Naive thymus-derived CD4-positive, alpha-beta T cell (primary cell): ENCODE measurements at regions not wholly inside any gene's neighbourhood (a gene's known extent, or its start where the extent isn't known, plus 50 kb on each side); places are given as distances from the start of the nearest gene placed in this dataset.
A peak's percentile ranks its signal among the peaks of the same experiment; 100 is the strongest.

Source experiments
- ATAC-seq: fragments of 150-1000 bp; cut with Tn5 transposase; 2 replicates; pipeline ENCODE4 v1.10.0; 2021; ENCODE audit warnings: mild to moderate bottlenecking, moderate library complexity
- CTCF ChIA-PET: fragments of 350-600 bp; sonication (Branson Sonifier 250); formaldehyde crosslinking; loops from one replicate; lab custom pipeline; 2021; ENCODE audit warnings: antibody characterized with exemption; lab: Charles Lee
- POLR2A ChIA-PET: fragments of 350-600 bp; sonication (Branson Sonifier 250); formaldehyde crosslinking; loops from one replicate; lab custom pipeline; 2021; ENCODE audit warnings: antibody characterized with exemption, inconsistent platforms; lab: Charles Lee
- DNase-seq, 9 donors: peaks; one replicate each; pipeline versions ENCODE4 v3.0.0 to v3.0.0-alpha.2; 2020 to 2022; ENCODE audit warnings: mixed read lengths in 1 of 9
- H3K27ac ChIP-seq: one replicate; pipeline ENCODE4 v1.7.0; 2013; ENCODE audit warnings: mild to moderate bottlenecking, low read depth, low read length, moderate library complexity
- H3K27me3 ChIP-seq, 2 donors: one replicate each; pipeline ENCODE4 v1.7.0; 2013; ENCODE audit warnings: low read length in 2 of 2, mild to moderate bottlenecking in 2 of 2, moderate library complexity in 2 of 2; ENCODE audit not compliant: control insufficient read depth in 2 of 2, insufficient read depth in 2 of 2
- H3K36me3 ChIP-seq, 3 experiments: 1 replicate in 2 of 3; 2 replicates in 1 of 3; pipeline ENCODE4 v1.7.0; 2013; ENCODE audit warnings: low read length in 3 of 3, mild to moderate bottlenecking in 3 of 3, moderate library complexity in 1 of 3; ENCODE audit not compliant: insufficient read depth in 3 of 3, control insufficient read depth in 2 of 3
- H3K4me1 ChIP-seq, 2 donors: one replicate each; pipeline ENCODE4 v1.7.0; 2013; ENCODE audit warnings: low read length in 2 of 2, mild to moderate bottlenecking in 2 of 2, moderate library complexity in 1 of 2; ENCODE audit not compliant: control insufficient read depth in 2 of 2, insufficient read depth in 2 of 2
- H3K4me3 ChIP-seq: 2 replicates; pipeline ENCODE4 v1.7.0; 2013; ENCODE audit warnings: mild to moderate bottlenecking, low read length
- H3K9me3 ChIP-seq, 3 experiments: 1 replicate in 2 of 3; 2 replicates in 1 of 3; pipeline ENCODE4 v1.7.0; 2013; ENCODE audit warnings: low read length in 3 of 3; ENCODE audit not compliant: control insufficient read depth in 2 of 3
- H3K27ac Mint-ChIP-seq, 9 donors: one replicate each; pipeline ENCODE4 v1.8.0; 2020 to 2022; ENCODE audit warnings: mixed read lengths in 9 of 9, mild to moderate bottlenecking in 8 of 9, moderate library complexity in 5 of 9, inconsistent platforms in 2 of 9
- H3K27me3 Mint-ChIP-seq, 5 donors: one replicate each; pipeline ENCODE4 v1.8.0; 2021 to 2022; ENCODE audit warnings: mixed read lengths in 5 of 5, mild to moderate bottlenecking in 1 of 5
- H3K36me3 Mint-ChIP-seq, 5 donors: one replicate each; pipeline ENCODE4 v1.8.0; 2020 to 2022; ENCODE audit warnings: mixed read lengths in 5 of 5, mild to moderate bottlenecking in 3 of 5, inconsistent platforms in 1 of 5
- H3K4me1 Mint-ChIP-seq, 7 donors: one replicate each; pipeline ENCODE4 v1.8.0; 2020 to 2022; ENCODE audit warnings: mixed read lengths in 7 of 7, mild to moderate bottlenecking in 3 of 7, inconsistent platforms in 1 of 7
- H3K4me3 Mint-ChIP-seq, 10 donors: one replicate each; pipeline ENCODE4 v1.8.0; 2020 to 2022; ENCODE audit warnings: mild to moderate bottlenecking in 10 of 10, mixed read lengths in 10 of 10, moderate library complexity in 6 of 10, inconsistent platforms in 2 of 10
- H3K9me3 Mint-ChIP-seq, 11 donors: one replicate each; pipeline ENCODE4 v1.8.0; 2020 to 2022; ENCODE audit warnings: mixed read lengths in 11 of 11, mild to moderate bottlenecking in 4 of 11, inconsistent platforms in 1 of 11, moderate library complexity in 1 of 11
- intact Hi-C, 2 donors: fragments of 100-400 bp; cut with micrococcal nuclease; formaldehyde crosslinking; loops; one replicate each; pipeline ENCODE4 v1.15.1; 2023

GRCh38 chr6:144555066-144555465 lies 269.9 kb downstream of the UTRN start:
- Histone ChIP-seq H3K9me3 (no peaks in the 10 kb centered on the region), H3K27me3 (no peaks in the 10 kb centered on the region), H3K4me1 (no peaks in the 10 kb centered on the region), H3K27ac (no peak overlapping the region), H3K4me3 (no peak overlapping the region), H3K36me3 (peaks cover 0 to 50% (median 20%) of the 10 kb centered on the region in 3 experiments)
- Mint-ChIP-seq H3K27ac (peak overlapping the region in 1 of 9 donors; percentile 19), H3K27me3 (no peaks in the 10 kb centered on the region), H3K4me1 (peaks cover 11 to 27% (median 20%) of the 10 kb centered on the region in 7 donors), H3K36me3 (peaks cover 17 to 61% (median 54%) of the 10 kb centered on the region in 5 donors), H3K4me3 (no peak overlapping the region), H3K9me3 (no peaks in the 10 kb centered on the region)
- no peak for ATAC-seq
- POLR2A ChIA-PET: no interaction called here
- CTCF ChIA-PET: no interaction called here
- intact Hi-C loops: no loop called here
- no peak for DNase-seq

GRCh38 chr6:144559865-144560593 lies 274.9 kb downstream of the UTRN start:
- Histone ChIP-seq H3K4me3 (peak overlapping the region; percentile 17), H3K27ac (peak overlapping the region; percentile 65), H3K36me3 (peaks cover 0 to 17% (median 5%) of the 10 kb centered on the region in 3 experiments), H3K27me3 (no peaks in the 10 kb centered on the region), H3K4me1 (no peaks in the 10 kb centered on the region), H3K9me3 (no peaks in the 10 kb centered on the region)
- Mint-ChIP-seq H3K4me3 (peak overlapping the region; percentile 74 to 87 (median 78)), H3K36me3 (peaks cover 13 to 37% (median 19%) of the 10 kb centered on the region in 5 donors), H3K27ac (peak overlapping the region; percentile 80 to 95 (median 89)), H3K4me1 (peaks cover 11 to 37% (median 27%) of the 10 kb centered on the region in 7 donors), H3K9me3 (peaks cover 0 to 3% (median 0%) of the 10 kb centered on the region in 11 donors), H3K27me3 (no peaks in the 10 kb centered on the region)
- ATAC-seq (peak; percentile 94), DNase-seq (peak in 8 of 9 donors; percentile 35 to 72 (median 53))
- ChIA-PET POLR2A (no interaction called here), CTCF (interaction anchor here (1.6 kb wide), 1 partner anchor 16 kb away, joined by 3 read pairs; no protein-coding TSS in a partner anchor)
- intact Hi-C loops: loop anchor here in 1 of 2 donors (1.0 to 5.0 kb wide), 2 partner anchors 23 to 218 kb away; no protein-coding TSS in a partner anchor

- H3K4me1 ChIP-seq: peaks cover 4 to 5% of the 10 kb centered on the region in 2 donors
- H3K36me3 Mint-ChIP-seq: peaks cover 3 to 25% (median 8%) of the 10 kb centered on the region in 5 donors
Measured at GRCh38 chr6:144561455-144562043, 276.4 kb downstream of the UTRN start.

GRCh38 chr6:144564202-144564601 lies 279.1 kb downstream of the UTRN start:
- Histone ChIP-seq H3K4me1 (peaks cover 13% of the 10 kb centered on the region in 2 donors), H3K9me3 (no peaks in the 10 kb centered on the region), H3K36me3 (peaks cover 0 to 8% (median 0%) of the 10 kb centered on the region in 3 experiments), H3K27ac (no peak overlapping the region), H3K27me3 (no peaks in the 10 kb centered on the region), H3K4me3 (no peak overlapping the region)
- DNase-seq (no peak), ATAC-seq (no peak)
- peaks cover 0 to 3% (median 0%) of the 10 kb centered on the region in 11 donors for H3K9me3 Mint-ChIP-seq
- no peak overlapping the region for H3K4me3 Mint-ChIP-seq
- H3K27ac Mint-ChIP-seq: no peak overlapping the region
- peaks cover 5 to 24% (median 17%) of the 10 kb centered on the region in 7 donors for H3K4me1 Mint-ChIP-seq
- intact Hi-C loops: loop anchor here in 1 of 2 donors (5.0 kb wide), 1 partner anchor 222 kb away; no protein-coding TSS in a partner anchor
- CTCF ChIA-PET: interaction anchor here (0.7 to 1.4 kb wide), 3 partner anchors 18 to 368 kb away, joined by 3 to 4 read pairs (median 3); no protein-coding TSS in a partner anchor
- no peaks in the 10 kb centered on the region for H3K27me3 Mint-ChIP-seq
- peaks cover 3 to 22% (median 13%) of the 10 kb centered on the region in 5 donors for H3K36me3 Mint-ChIP-seq
- POLR2A ChIA-PET: no interaction called here

More at GRCh38 chr6:144561455-144562043, 276.4 kb downstream of the UTRN start:
- no peak overlapping the region for H3K4me3 ChIP-seq
- H3K36me3 ChIP-seq: peaks cover 0 to 5% (median 5%) of the 10 kb centered on the region in 3 experiments
- ATAC-seq: no peak
- H3K27me3 ChIP-seq: no peaks in the 10 kb centered on the region
- ChIA-PET POLR2A (no interaction called here), CTCF (no interaction called here)
- DNase-seq: no peak
- H3K27me3 Mint-ChIP-seq: no peaks in the 10 kb centered on the region
- peak overlapping the region in 2 of 9 donors; percentile 4 to 58 for H3K27ac Mint-ChIP-seq
- H3K9me3 Mint-ChIP-seq: peaks cover 0 to 3% (median 0%) of the 10 kb centered on the region in 11 donors
- no peak overlapping the region for H3K27ac ChIP-seq
- intact Hi-C loops: loop anchor here in 1 of 2 donors (5.0 kb wide), 1 partner anchor 219 kb away; no protein-coding TSS in a partner anchor
- H3K4me1 Mint-ChIP-seq: peaks cover 10 to 37% (median 25%) of the 10 kb centered on the region in 7 donors
- H3K4me3 Mint-ChIP-seq: peak overlapping the region in 1 of 10 donors; percentile 49
- no peaks in the 10 kb centered on the region for H3K9me3 ChIP-seq

- Mint-ChIP-seq H3K36me3 (peaks cover 14 to 31% (median 27%) of the 10 kb centered on the region in 5 donors), H3K4me3 (no peak overlapping the region), H3K4me1 (peaks cover 0 to 7% (median 0%) of the 10 kb centered on the region in 7 donors), H3K27ac (no peak overlapping the region), H3K27me3 (no peaks in the 10 kb centered on the region), H3K9me3 (peaks cover 0 to 3% (median 0%) of the 10 kb centered on the region in 11 donors)
- Histone ChIP-seq H3K27me3 (no peaks in the 10 kb centered on the region), H3K9me3 (peaks cover 0 to 2% (median 0%) of the 10 kb centered on the region in 3 experiments), H3K4me1 (peaks cover 13% of the 10 kb centered on the region in 2 donors), H3K27ac (no peak overlapping the region), H3K36me3 (peaks cover 8 to 16% (median 9%) of the 10 kb centered on the region in 3 experiments), H3K4me3 (no peak overlapping the region)
- no peak for DNase-seq
- intact Hi-C loops: loop anchor here in 1 of 2 donors (1.0 kb wide), 1 partner anchor 8 kb away; no protein-coding TSS in a partner anchor
- peak; percentile 42 for ATAC-seq
- ChIA-PET POLR2A (no interaction called here), CTCF (interaction anchor here (0.7 to 1.1 kb wide), 2 partner anchors 15 to 20 kb away, joined by 3 read pairs; no protein-coding TSS in a partner anchor)
Measured at GRCh38 chr6:144566868-144567615, 281.9 kb downstream of the UTRN start.

GRCh38 chr6:144568241-144568640 lies 283.1 kb downstream of the UTRN start:
- H3K4me1 ChIP-seq: peaks cover 13% of the 10 kb centered on the region in 2 donors
- H3K4me3 Mint-ChIP-seq: no peak overlapping the region
- ChIA-PET POLR2A (no interaction called here), CTCF (no interaction called here)
- no peak overlapping the region for H3K4me3 ChIP-seq
- H3K36me3 ChIP-seq: peaks cover 8 to 16% (median 9%) of the 10 kb centered on the region in 3 experiments
- H3K27ac Mint-ChIP-seq: no peak overlapping the region
- H3K9me3 Mint-ChIP-seq: peaks cover 0 to 5% (median 0%) of the 10 kb centered on the region in 11 donors
- no peak overlapping the region for H3K27ac ChIP-seq
- ATAC-seq (no peak), DNase-seq (no peak)
- H3K4me1 Mint-ChIP-seq: peaks cover 0 to 7% (median 0%) of the 10 kb centered on the region in 7 donors
- peaks cover 0 to 3% (median 0%) of the 10 kb centered on the region in 3 experiments for H3K9me3 ChIP-seq
- H3K27me3 ChIP-seq: no peaks in the 10 kb centered on the region
- peaks cover 12 to 35% (median 30%) of the 10 kb centered on the region in 5 donors for H3K36me3 Mint-ChIP-seq
- H3K27me3 Mint-ChIP-seq: no peaks in the 10 kb centered on the region
- intact Hi-C loops: no loop called here
